ENCODE measurements at regions not wholly inside any gene's neighbourhood (a gene's known extent, or its start where the extent isn't known, plus 50 kb on each side); places are given as distances from the start of the nearest gene placed in this dataset.
"Not testable (repeated sequence)": the region's sequence is repeated elsewhere in the genome, so short reads cannot be mapped to it uniquely, and the experiment has no call there.

- H3K4me1 ChIP-seq (ENCODE audit: control extremely low read depth in 1 of 4, control insufficient read depth in 4 of 4, insufficient read depth in 4 of 4, low read length in 3 of 4); CTCF ChIA-PET; H3K27ac ChIP-seq (ENCODE audit: insufficient read depth in 1 of 2, low read depth in 1 of 2, low read length in 2 of 2, poor library complexity in 1 of 2, severe bottlenecking in 2 of 2); H3K27me3 ChIP-seq (replicated peaks in 2 of 5; ENCODE audit: control insufficient read depth in 4 of 5, insufficient read depth in 5 of 5, low read length in 4 of 5); DNase-seq; POLR2A ChIA-PET; H3K36me3 ChIP-seq (ENCODE audit: control insufficient read depth in 4 of 4, insufficient read depth in 4 of 4, low read length in 3 of 4); H3K9me3 ChIP-seq (ENCODE audit: control extremely low read depth in 1 of 5, control insufficient read depth in 4 of 5, insufficient read depth in 2 of 5, low read depth in 1 of 5, low read length in 4 of 5); H3K4me3 ChIP-seq (ENCODE audit: control insufficient read depth in 1 of 7, extremely low read depth in 1 of 7, insufficient read depth in 4 of 7, low read depth in 2 of 7, low read length in 6 of 7): not testable (repeated sequence)
- WGBS (ENCODE audit: insufficient coverage): no CpG with 5 or more reads among the region's 4 CpGs
Measured at GRCh38 chr1:234792221-234792864, 182.4 kb upstream of the IRF2BP2 start.

GRCh38 chr1:234791615-234792014 is 181.6 kb upstream of the IRF2BP2 start:
- POLR2A ChIA-PET; H3K36me3 ChIP-seq (ENCODE audit: control insufficient read depth in 4 of 4, insufficient read depth in 4 of 4, low read length in 3 of 4); H3K4me3 ChIP-seq (ENCODE audit: control insufficient read depth in 1 of 7, extremely low read depth in 1 of 7, insufficient read depth in 4 of 7, low read depth in 2 of 7, low read length in 6 of 7); H3K27ac ChIP-seq (ENCODE audit: insufficient read depth in 1 of 2, low read depth in 1 of 2, low read length in 2 of 2, poor library complexity in 1 of 2, severe bottlenecking in 2 of 2); DNase-seq; CTCF ChIA-PET; H3K27me3 ChIP-seq (replicated peaks in 2 of 5; ENCODE audit: control insufficient read depth in 4 of 5, insufficient read depth in 5 of 5, low read length in 4 of 5); H3K9me3 ChIP-seq (ENCODE audit: control extremely low read depth in 1 of 5, control insufficient read depth in 4 of 5, insufficient read depth in 2 of 5, low read depth in 1 of 5, low read length in 4 of 5); H3K4me1 ChIP-seq (ENCODE audit: control extremely low read depth in 1 of 4, control insufficient read depth in 4 of 4, insufficient read depth in 4 of 4, low read length in 3 of 4): not testable (repeated sequence)
- no CpG with 5 or more reads among the region's 3 CpGs for WGBS (ENCODE audit: insufficient coverage)

- H3K27me3 ChIP-seq (replicated peaks in 2 of 5; ENCODE audit: control insufficient read depth in 4 of 5, insufficient read depth in 5 of 5, low read length in 4 of 5); H3K9me3 ChIP-seq (ENCODE audit: control extremely low read depth in 1 of 5, control insufficient read depth in 4 of 5, insufficient read depth in 2 of 5, low read depth in 1 of 5, low read length in 4 of 5); H3K36me3 ChIP-seq (ENCODE audit: control insufficient read depth in 4 of 4, insufficient read depth in 4 of 4, low read length in 3 of 4); H3K4me1 ChIP-seq (ENCODE audit: control extremely low read depth in 1 of 4, control insufficient read depth in 4 of 4, insufficient read depth in 4 of 4, low read length in 3 of 4); H3K4me3 ChIP-seq (ENCODE audit: control insufficient read depth in 1 of 7, extremely low read depth in 1 of 7, insufficient read depth in 4 of 7, low read depth in 2 of 7, low read length in 6 of 7); POLR2A ChIA-PET; CTCF ChIA-PET; H3K27ac ChIP-seq (ENCODE audit: insufficient read depth in 1 of 2, low read depth in 1 of 2, low read length in 2 of 2, poor library complexity in 1 of 2, severe bottlenecking in 2 of 2); DNase-seq: not testable (repeated sequence)
- WGBS (ENCODE audit: insufficient coverage): no CpG with 5 or more reads among the region's 1 CpG
Measured at GRCh38 chr1:234790333-234790732, 180.4 kb upstream of the IRF2BP2 start.

GRCh38 chr1:234787011-234787584 is 177.1 kb upstream of the IRF2BP2 start:
- H3K9me3 ChIP-seq (ENCODE audit: control extremely low read depth in 1 of 5, control insufficient read depth in 4 of 5, insufficient read depth in 2 of 5, low read depth in 1 of 5, low read length in 4 of 5); CTCF ChIA-PET; H3K4me1 ChIP-seq (ENCODE audit: control extremely low read depth in 1 of 4, control insufficient read depth in 4 of 4, insufficient read depth in 4 of 4, low read length in 3 of 4); POLR2A ChIA-PET; H3K4me3 ChIP-seq (ENCODE audit: control insufficient read depth in 1 of 7, extremely low read depth in 1 of 7, insufficient read depth in 4 of 7, low read depth in 2 of 7, low read length in 6 of 7); H3K36me3 ChIP-seq (ENCODE audit: control insufficient read depth in 4 of 4, insufficient read depth in 4 of 4, low read length in 3 of 4); H3K27me3 ChIP-seq (replicated peaks in 2 of 5; ENCODE audit: control insufficient read depth in 4 of 5, insufficient read depth in 5 of 5, low read length in 4 of 5); H3K27ac ChIP-seq (ENCODE audit: insufficient read depth in 1 of 2, low read depth in 1 of 2, low read length in 2 of 2, poor library complexity in 1 of 2, severe bottlenecking in 2 of 2); DNase-seq: not testable (repeated sequence)
- 75% methylated on average over 4 of the region's 8 CpGs for WGBS (ENCODE audit: insufficient coverage)

- DNase-seq; H3K4me1 ChIP-seq (ENCODE audit: control extremely low read depth in 1 of 4, control insufficient read depth in 4 of 4, insufficient read depth in 4 of 4, low read length in 3 of 4); H3K9me3 ChIP-seq (ENCODE audit: control extremely low read depth in 1 of 5, control insufficient read depth in 4 of 5, insufficient read depth in 2 of 5, low read depth in 1 of 5, low read length in 4 of 5); H3K36me3 ChIP-seq (ENCODE audit: control insufficient read depth in 4 of 4, insufficient read depth in 4 of 4, low read length in 3 of 4); H3K27ac ChIP-seq (ENCODE audit: insufficient read depth in 1 of 2, low read depth in 1 of 2, low read length in 2 of 2, poor library complexity in 1 of 2, severe bottlenecking in 2 of 2); H3K4me3 ChIP-seq (ENCODE audit: control insufficient read depth in 1 of 7, extremely low read depth in 1 of 7, insufficient read depth in 4 of 7, low read depth in 2 of 7, low read length in 6 of 7); POLR2A ChIA-PET; CTCF ChIA-PET: not testable (repeated sequence)
- peaks cover 0 to 14% (median 0%) of the 10 kb centered on the region in 5 experiments for H3K27me3 ChIP-seq (replicated peaks in 2 of 5; ENCODE audit: control insufficient read depth in 4 of 5, insufficient read depth in 5 of 5, low read length in 4 of 5)
- WGBS (ENCODE audit: insufficient coverage): no CpG with 5 or more reads among the region's 8 CpGs
Measured at GRCh38 chr1:234785922-234786321, 175.9 kb upstream of the IRF2BP2 start.

- DNase-seq; H3K36me3 ChIP-seq (ENCODE audit: control insufficient read depth in 4 of 4, insufficient read depth in 4 of 4, low read length in 3 of 4); POLR2A ChIA-PET; H3K4me1 ChIP-seq (ENCODE audit: control extremely low read depth in 1 of 4, control insufficient read depth in 4 of 4, insufficient read depth in 4 of 4, low read length in 3 of 4); H3K27ac ChIP-seq (ENCODE audit: insufficient read depth in 1 of 2, low read depth in 1 of 2, low read length in 2 of 2, poor library complexity in 1 of 2, severe bottlenecking in 2 of 2); H3K4me3 ChIP-seq (ENCODE audit: control insufficient read depth in 1 of 7, extremely low read depth in 1 of 7, insufficient read depth in 4 of 7, low read depth in 2 of 7, low read length in 6 of 7); CTCF ChIA-PET; H3K9me3 ChIP-seq (ENCODE audit: control extremely low read depth in 1 of 5, control insufficient read depth in 4 of 5, insufficient read depth in 2 of 5, low read depth in 1 of 5, low read length in 4 of 5): not testable (repeated sequence)
- H3K27me3 ChIP-seq (replicated peaks in 2 of 5; ENCODE audit: control insufficient read depth in 4 of 5, insufficient read depth in 5 of 5, low read length in 4 of 5): peaks cover 0 to 14% (median 0%) of the 10 kb centered on the region in 5 experiments
- 90% methylated on average over 4 of the region's 9 CpGs for WGBS (ENCODE audit: insufficient coverage)
Measured at GRCh38 chr1:234785471-234785919, 175.5 kb upstream of the IRF2BP2 start.

GRCh38 chr1:234784108-234784507 is 174.1 kb upstream of the IRF2BP2 start:
- H3K9me3 ChIP-seq (ENCODE audit: control extremely low read depth in 1 of 5, control insufficient read depth in 4 of 5, insufficient read depth in 2 of 5, low read depth in 1 of 5, low read length in 4 of 5); H3K4me3 ChIP-seq (ENCODE audit: control insufficient read depth in 1 of 7, extremely low read depth in 1 of 7, insufficient read depth in 4 of 7, low read depth in 2 of 7, low read length in 6 of 7); POLR2A ChIA-PET; H3K4me1 ChIP-seq (ENCODE audit: control extremely low read depth in 1 of 4, control insufficient read depth in 4 of 4, insufficient read depth in 4 of 4, low read length in 3 of 4); H3K36me3 ChIP-seq (ENCODE audit: control insufficient read depth in 4 of 4, insufficient read depth in 4 of 4, low read length in 3 of 4); CTCF ChIA-PET; DNase-seq; H3K27ac ChIP-seq (ENCODE audit: insufficient read depth in 1 of 2, low read depth in 1 of 2, low read length in 2 of 2, poor library complexity in 1 of 2, severe bottlenecking in 2 of 2): not testable (repeated sequence)
- H3K27me3 ChIP-seq (replicated peaks in 2 of 5; ENCODE audit: control insufficient read depth in 4 of 5, insufficient read depth in 5 of 5, low read length in 4 of 5): peaks cover 0 to 18% (median 0%) of the 10 kb centered on the region in 5 experiments
- WGBS (ENCODE audit: insufficient coverage): no CpG with 5 or more reads among the region's 2 CpGs
